H9 (cell line): ENCODE measurements at regions not wholly inside any gene's neighbourhood (a gene's known extent, or its start where the extent isn't known, plus 50 kb on each side); places are given as distances from the start of the nearest gene placed in this dataset.
"Not testable (repeated sequence)": the region's sequence is repeated elsewhere in the genome, so short reads cannot be mapped to it uniquely, and the experiment has no call there.

ENCODE experiments used
- DNase-seq: peaks from one replicate; pipeline ENCODE4 v3.0.0-alpha.2; 2017
- H2AFZ ChIP-seq: one replicate; pipeline ENCODE4 v1.6.1; 2013; ENCODE audit warnings: mild to moderate bottlenecking, low read length, control low read depth, moderate library complexity
- H2AK5ac ChIP-seq: 2 replicates; pipeline ENCODE4 v1.6.1; 2013; ENCODE audit warnings: low read length, control low read depth, mixed read lengths; ENCODE audit not compliant: insufficient read length
- H2BK120ac ChIP-seq: one replicate; pipeline ENCODE4 v1.6.1; 2013; ENCODE audit warnings: low read depth, mild to moderate bottlenecking, low read length, control low read depth, inconsistent platforms; ENCODE audit not compliant: poor library complexity, severe bottlenecking
- H2BK12ac ChIP-seq: 2 replicates; pipeline ENCODE4 v1.6.1; 2013; ENCODE audit warnings: low read length, control low read depth, mixed read lengths, low read depth; ENCODE audit not compliant: insufficient read length
- H2BK15ac ChIP-seq: 2 replicates; pipeline ENCODE4 v1.6.1; 2013; ENCODE audit warnings: low read depth, low read length, control low read depth
- H2BK20ac ChIP-seq: one replicate; pipeline ENCODE4 v1.6.1; 2013; ENCODE audit warnings: low read depth, mild to moderate bottlenecking, low read length, control low read depth, inconsistent platforms; ENCODE audit not compliant: poor library complexity, severe bottlenecking
- H2BK5ac ChIP-seq: 2 replicates; pipeline ENCODE4 v1.6.1; 2013; ENCODE audit warnings: low read length, control low read depth, mixed read lengths; ENCODE audit not compliant: insufficient read length
- H3K14ac ChIP-seq: 2 replicates; pipeline ENCODE4 v1.6.1; 2013; ENCODE audit warnings: low read length, control low read depth; ENCODE audit not compliant: insufficient read depth
- H3K18ac ChIP-seq: 2 replicates; pipeline ENCODE4 v1.6.1; 2013; ENCODE audit warnings: low read depth, mild to moderate bottlenecking, mixed read lengths, low read length, control low read depth; ENCODE audit not compliant: insufficient read length
- H3K23ac ChIP-seq: 2 replicates; pipeline ENCODE4 v1.6.1; 2013; ENCODE audit warnings: low read length, control low read depth, mixed read lengths, low read depth; ENCODE audit not compliant: insufficient read length
- H3K23me2 ChIP-seq: 2 replicates; pipeline ENCODE4 v1.6.1; 2013; ENCODE audit warnings: low read depth, mild to moderate bottlenecking, mixed read lengths, low read length, control low read depth; ENCODE audit not compliant: insufficient read length, poor library complexity, severe bottlenecking
- H3K27ac ChIP-seq: 2 replicates; pipeline ENCODE4 v1.5.1; 2013; ENCODE audit warnings: low read length, control low read depth, mixed read lengths, low read depth; ENCODE audit not compliant: insufficient read length
- H3K27me3 ChIP-seq: 2 replicates; pipeline ENCODE4 v1.6.1; 2013; ENCODE audit warnings: low read length, control low read depth, inconsistent platforms; ENCODE audit not compliant: insufficient read depth
- H3K4ac ChIP-seq: 2 replicates; pipeline ENCODE4 v1.6.1; 2013; ENCODE audit warnings: low read depth, mild to moderate bottlenecking, control low read depth, inconsistent platforms, low read length, moderate library complexity
- H3K4me1 ChIP-seq: 2 replicates; pipeline ENCODE4 v1.6.1; 2013; ENCODE audit warnings: low read length, control low read depth, inconsistent platforms; ENCODE audit not compliant: insufficient read depth
- H3K4me2 ChIP-seq: 2 replicates; pipeline ENCODE4 v1.6.1; 2013; ENCODE audit warnings: low read length, control low read depth, mixed read lengths; ENCODE audit not compliant: insufficient read length, insufficient read depth
- H3K56ac ChIP-seq: 2 replicates; pipeline ENCODE4 v1.6.1; 2013; ENCODE audit warnings: low read depth, mild to moderate bottlenecking, mixed read lengths, low read length, control low read depth; ENCODE audit not compliant: insufficient read length
- H3K79me1 ChIP-seq: 2 replicates; pipeline ENCODE4 v1.6.1; 2013; ENCODE audit warnings: low read depth, mild to moderate bottlenecking, moderate library complexity, low read length, control low read depth, inconsistent platforms; ENCODE audit not compliant: insufficient read depth, poor library complexity, severe bottlenecking
- H3K79me2 ChIP-seq: 2 replicates; pipeline ENCODE4 v1.6.1; 2013; ENCODE audit warnings: low read length, control low read depth, inconsistent platforms; ENCODE audit not compliant: insufficient read depth
- H3K9ac ChIP-seq: 2 replicates; pipeline ENCODE4 v1.6.1; 2013; ENCODE audit warnings: low read length, control low read depth, mixed read lengths; ENCODE audit not compliant: insufficient read length; ENCODE audit errors: extremely low read depth
- H3K9me3 ChIP-seq: one replicate; pipeline ENCODE4 v1.6.1; 2013; ENCODE audit warnings: low read depth, low read length, inconsistent platforms; ENCODE audit not compliant: control insufficient read depth
- H3T11ph ChIP-seq: one replicate; pipeline ENCODE4 v1.6.1; 2013; ENCODE audit warnings: mild to moderate bottlenecking, low read length, control low read depth, inconsistent platforms
- H4K20me1 ChIP-seq: one replicate; pipeline ENCODE4 v1.6.1; 2013; ENCODE audit not compliant: control insufficient read depth, insufficient read length, insufficient read depth
- H4K5ac ChIP-seq: 2 replicates; pipeline ENCODE4 v1.6.1; 2013; ENCODE audit warnings: low read depth, mild to moderate bottlenecking, mixed read lengths, low read length, control low read depth; ENCODE audit not compliant: insufficient read length
- H4K8ac ChIP-seq: replicated peaks from 2 replicates; pipeline ENCODE4 v1.6.1; 2013; ENCODE audit warnings: low read length, control low read depth, mixed read lengths, low read depth; ENCODE audit not compliant: insufficient read length
- H4K91ac ChIP-seq: 2 replicates; pipeline ENCODE4 v1.6.1; 2013; ENCODE audit warnings: low read depth, mild to moderate bottlenecking, moderate library complexity, mixed read lengths, low read length, control low read depth; ENCODE audit not compliant: insufficient read length
- H3K27ac Mint-ChIP-seq, 3 experiments: 2 replicates in 2 of 3; 3 replicates in 1 of 3; pipeline ENCODE4 v1.8.0; 2020 to 2021; ENCODE audit warnings: mixed read lengths in 3 of 3, mild to moderate bottlenecking in 1 of 3, moderate library complexity in 1 of 3
- H3K27me3 Mint-ChIP-seq: 2 replicates; pipeline ENCODE4 v1.8.0; 2021; ENCODE audit warnings: low read depth, mild to moderate bottlenecking, moderate library complexity, mixed read lengths
- H3K36me3 Mint-ChIP-seq, 3 experiments: 2 replicates in 2 of 3; 3 replicates in 1 of 3; pipeline ENCODE4 v1.8.0; 2020 to 2021; ENCODE audit warnings: low read depth in 3 of 3, mixed read lengths in 3 of 3; ENCODE audit not compliant: insufficient read depth in 1 of 3
- H3K4me1 Mint-ChIP-seq, 2 experiments: 2 replicates each; pipeline ENCODE4 v1.8.0; 2020; ENCODE audit warnings: mixed read lengths in 2 of 2
- H3K4me3 Mint-ChIP-seq, 2 experiments: 2 replicates in 1 of 2; 3 replicates in 1 of 2; pipeline ENCODE4 v1.8.0; 2020 to 2021; ENCODE audit warnings: mild to moderate bottlenecking in 2 of 2, mixed read lengths in 2 of 2, moderate library complexity in 1 of 2
- H3K9me3 Mint-ChIP-seq, 2 experiments: 2 replicates in 1 of 2; 3 replicates in 1 of 2; pipeline ENCODE4 v1.8.0; 2020; ENCODE audit warnings: mild to moderate bottlenecking in 2 of 2, mixed read lengths in 2 of 2, moderate library complexity in 1 of 2
- CTCF ChIP-seq: fragments of 200-600 bp; sonication (generic); conservative IDR thresholded peaks from 3 replicates; pipeline ENCODE4 v1.8.0; 2021; ENCODE audit warnings: antibody characterized with exemption, mild to moderate bottlenecking
- WGBS: extraction: QIAGEN DNeasy Blood & Tissue Kit; methylation state at CpG from one replicate; pipeline ENCODE4 v1.1.7; 2013; ENCODE audit warnings: missing lambda C conversion rate, low lambda C conversion rate, mixed read lengths; ENCODE audit not compliant: insufficient read length; ENCODE audit errors: extremely low coverage; 5-methylcytosine and 5-hydroxymethylcytosine counted together

GRCh38 chrX:131445955-131446354 is 97.9 kb upstream of the OR13H1 start:
- WGBS: no CpG with 5 or more reads among the region's 2 CpGs
- DNase-seq: no peak
- H3K4ac ChIP-seq: no peak overlapping the region
- no peak overlapping the region for H4K8ac ChIP-seq
- no peak overlapping the region for H2BK15ac ChIP-seq
- H2BK120ac ChIP-seq: no peak overlapping the region
- H3K23me2 ChIP-seq: no peaks in the 10 kb centered on the region
- H2BK12ac ChIP-seq: no peak overlapping the region
- no peak overlapping the region for H2AFZ ChIP-seq
- H3K36me3 Mint-ChIP-seq: peaks cover 6 to 8% (median 6%) of the 10 kb centered on the region in 3 experiments; a peak in 6 of 7 replicates
- no peak for TF ChIP-seq CTCF
- H3K56ac ChIP-seq: no peak overlapping the region
- H3K27ac ChIP-seq: no peak overlapping the region
- no peak overlapping the region for H4K91ac ChIP-seq
- H3K9ac ChIP-seq: no peak overlapping the region
- no peak overlapping the region for H2BK20ac ChIP-seq
- no peaks in the 10 kb centered on the region for H3K9me3 ChIP-seq
- no peak overlapping the region for H2BK5ac ChIP-seq
- H3K4me1 ChIP-seq: peaks cover 3% of the 10 kb centered on the region; the same call in 1 of the 2 replicates
- no peak overlapping the region for H3K18ac ChIP-seq
- peaks cover 7 to 12% of the 10 kb centered on the region in 2 experiments for H3K9me3 Mint-ChIP-seq
- no peak overlapping the region for H3K4me3 Mint-ChIP-seq
- no peaks in the 10 kb centered on the region for H3K79me2 ChIP-seq
- no peak overlapping the region for H3K4me2 ChIP-seq
- no peak overlapping the region for H3T11ph ChIP-seq
- no peaks in the 10 kb centered on the region for H3K79me1 ChIP-seq
- H3K27me3 Mint-ChIP-seq: no peaks in the 10 kb centered on the region
- no peaks in the 10 kb centered on the region for H4K20me1 ChIP-seq
- H3K27me3 ChIP-seq: no peaks in the 10 kb centered on the region
- no peak overlapping the region for H4K5ac ChIP-seq
- no peak overlapping the region for H3K27ac Mint-ChIP-seq
- H3K4me1 Mint-ChIP-seq: peaks cover 15 to 35% of the 10 kb centered on the region in 2 experiments
- H3K14ac ChIP-seq: no peak overlapping the region
- no peak overlapping the region for H2AK5ac ChIP-seq
- no peak overlapping the region for H3K23ac ChIP-seq

GRCh38 chrX:131461855-131462254 is 82.0 kb upstream of the OR13H1 start:
- Mint-ChIP-seq H3K36me3 (peaks cover 37 to 39% (median 37%) of the 10 kb centered on the region in 3 experiments), H3K9me3 (peaks cover 35 to 52% of the 10 kb centered on the region in 2 experiments)
- H4K5ac ChIP-seq, H3K4me1 ChIP-seq, H2BK5ac ChIP-seq, H3K27me3 Mint-ChIP-seq, H3K4ac ChIP-seq, H3K23me2 ChIP-seq, H3K9me3 ChIP-seq, H3K23ac ChIP-seq, H3T11ph ChIP-seq, H2AK5ac ChIP-seq, H3K27me3 ChIP-seq, H3K27ac ChIP-seq, H3K4me3 Mint-ChIP-seq, H2BK12ac ChIP-seq, H2BK20ac ChIP-seq, H3K56ac ChIP-seq, H4K91ac ChIP-seq, H3K79me2 ChIP-seq, DNase-seq, H2AFZ ChIP-seq, H3K4me2 ChIP-seq, H3K18ac ChIP-seq, H3K14ac ChIP-seq, H3K27ac Mint-ChIP-seq, H3K79me1 ChIP-seq, H3K9ac ChIP-seq, H3K4me1 Mint-ChIP-seq, H2BK15ac ChIP-seq, H2BK120ac ChIP-seq, H4K8ac ChIP-seq, H4K20me1 ChIP-seq: not testable (repeated sequence)
- WGBS: no CpG with 5 or more reads among the region's 10 CpGs
